ENCODE measurements at regions not wholly inside any gene's neighbourhood (a gene's known extent, or its start where the extent isn't known, plus 50 kb on each side); places are given as distances from the start of the nearest gene placed in this dataset.

DNA sequence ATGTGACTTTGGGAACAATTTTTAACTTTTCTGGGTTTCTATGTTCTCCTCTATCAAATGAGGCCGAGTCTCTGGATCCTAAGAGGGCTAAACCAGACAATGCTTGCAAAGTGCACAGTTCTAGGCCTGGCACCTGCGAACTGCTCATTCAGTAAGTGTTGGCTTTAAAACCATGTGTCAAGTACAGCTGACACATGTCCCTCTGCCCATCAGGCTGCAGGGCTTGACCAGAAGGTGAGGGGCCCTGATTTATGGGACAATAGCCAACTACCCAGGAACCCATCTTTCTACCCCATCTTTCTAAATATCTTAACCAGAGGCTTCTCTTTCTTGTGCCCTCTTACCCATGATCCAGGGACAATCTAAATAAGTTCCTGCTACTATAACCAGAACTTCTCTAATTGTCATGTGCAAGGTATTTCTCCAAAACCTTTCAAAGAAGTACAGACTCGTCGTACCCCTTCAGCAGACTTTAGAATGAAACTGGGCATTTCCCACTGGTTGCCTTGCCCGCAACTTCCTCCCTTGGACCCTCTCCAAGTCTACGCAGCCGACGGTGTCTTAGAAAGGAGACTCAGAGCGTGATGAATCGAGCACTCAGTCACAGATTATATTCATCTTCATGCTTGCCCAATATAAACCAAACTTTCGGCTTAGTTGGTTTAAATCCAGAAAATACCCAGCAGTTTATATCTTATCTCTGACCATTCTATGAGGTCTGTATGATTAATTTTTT is 69.8 kb upstream of the STEAP1B start:
- TF ChIP-seq, protein P1, sequence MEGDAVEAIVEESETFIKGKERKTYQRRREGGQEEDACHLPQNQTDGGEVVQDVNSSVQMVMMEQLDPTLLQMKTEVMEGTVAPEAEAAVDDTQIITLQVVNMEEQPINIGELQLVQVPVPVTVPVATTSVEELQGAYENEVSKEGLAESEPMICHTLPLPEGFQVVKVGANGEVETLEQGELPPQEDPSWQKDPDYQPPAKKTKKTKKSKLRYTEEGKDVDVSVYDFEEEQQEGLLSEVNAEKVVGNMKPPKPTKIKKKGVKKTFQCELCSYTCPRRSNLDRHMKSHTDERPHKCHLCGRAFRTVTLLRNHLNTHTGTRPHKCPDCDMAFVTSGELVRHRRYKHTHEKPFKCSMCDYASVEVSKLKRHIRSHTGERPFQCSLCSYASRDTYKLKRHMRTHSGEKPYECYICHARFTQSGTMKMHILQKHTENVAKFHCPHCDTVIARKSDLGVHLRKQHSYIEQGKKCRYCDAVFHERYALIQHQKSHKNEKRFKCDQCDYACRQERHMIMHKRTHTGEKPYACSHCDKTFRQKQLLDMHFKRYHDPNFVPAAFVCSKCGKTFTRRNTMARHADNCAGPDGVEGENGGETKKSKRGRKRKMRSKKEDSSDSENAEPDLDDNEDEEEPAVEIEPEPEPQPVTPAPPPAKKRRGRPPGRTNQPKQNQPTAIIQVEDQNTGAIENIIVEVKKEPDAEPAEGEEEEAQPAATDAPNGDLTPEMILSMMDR (IDR thresholded peaks at IDR 0.05): no peak
- TF ChIP-seq TAF1 (IDR thresholded peaks at IDR 0.05; ENCODE audit: borderline replicate concordance, low read depth, low read length) (no peak), FOXM1 (IDR thresholded peaks at IDR 0.05; ENCODE audit: low read depth) (no peak), GABPA (IDR thresholded peaks at IDR 0.05; ENCODE audit: low read depth) (no peak), POLR2AphosphoS5 (IDR thresholded peaks at IDR 0.05; ENCODE audit: low read depth, low read length) (no peak), EP300 (IDR thresholded peaks at IDR 0.05; ENCODE audit: borderline replicate concordance in 1 of 2, low read depth in 1 of 2, low read length in 1 of 2) (no peak), RCOR1 (IDR thresholded peaks at IDR 0.05; ENCODE audit: low read length) (no peak), TCF12 (IDR thresholded peaks at IDR 0.05) (no peak), FOSL2 (IDR thresholded peaks at IDR 0.05; ENCODE audit: borderline replicate concordance, low read depth) (no peak), EZH2phosphoT487 (IDR thresholded peaks at IDR 0.05; ENCODE audit: borderline replicate concordance, low read depth) (no peak)
- TF ChIP-seq, protein P2, sequence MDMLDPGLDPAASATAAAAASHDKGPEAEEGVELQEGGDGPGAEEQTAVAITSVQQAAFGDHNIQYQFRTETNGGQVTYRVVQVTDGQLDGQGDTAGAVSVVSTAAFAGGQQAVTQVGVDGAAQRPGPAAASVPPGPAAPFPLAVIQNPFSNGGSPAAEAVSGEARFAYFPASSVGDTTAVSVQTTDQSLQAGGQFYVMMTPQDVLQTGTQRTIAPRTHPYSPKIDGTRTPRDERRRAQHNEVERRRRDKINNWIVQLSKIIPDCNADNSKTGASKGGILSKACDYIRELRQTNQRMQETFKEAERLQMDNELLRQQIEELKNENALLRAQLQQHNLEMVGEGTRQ (IDR thresholded peaks at IDR 0.05; ENCODE audit: borderline replicate concordance, low read depth, low read length): no peak
- TF ChIP-seq, protein P3, sequence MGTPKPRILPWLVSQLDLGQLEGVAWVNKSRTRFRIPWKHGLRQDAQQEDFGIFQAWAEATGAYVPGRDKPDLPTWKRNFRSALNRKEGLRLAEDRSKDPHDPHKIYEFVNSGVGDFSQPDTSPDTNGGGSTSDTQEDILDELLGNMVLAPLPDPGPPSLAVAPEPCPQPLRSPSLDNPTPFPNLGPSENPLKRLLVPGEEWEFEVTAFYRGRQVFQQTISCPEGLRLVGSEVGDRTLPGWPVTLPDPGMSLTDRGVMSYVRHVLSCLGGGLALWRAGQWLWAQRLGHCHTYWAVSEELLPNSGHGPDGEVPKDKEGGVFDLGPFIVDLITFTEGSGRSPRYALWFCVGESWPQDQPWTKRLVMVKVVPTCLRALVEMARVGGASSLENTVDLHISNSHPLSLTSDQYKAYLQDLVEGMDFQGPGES (IDR thresholded peaks at IDR 0.05; ENCODE audit: low read depth, low read length): no peak

Measured in SK-N-SH (cell line).